Caco-2 (cell line): ENCODE measurements at regions not wholly inside any gene's neighbourhood (a gene's known extent, or its start where the extent isn't known, plus 50 kb on each side); places are given as distances from the start of the nearest gene placed in this dataset.

Experiments used
- BruUV-seq: library from RNA; stranded (reverse); fragments of 400-500 nt; replicated peaks from 2 replicates; lab custom pipeline; 2021; lab: Mats Ljungman, UMichigan
- CTCF ChIA-PET: fragments of 300-600 bp; sonication (Branson Sonifier 250); formaldehyde crosslinking; loops from one replicate; lab custom pipeline; 2022; ENCODE audit warnings: antibody characterized with exemption; lab: Charles Lee
- POLR2A ChIA-PET: fragments of 300-600 bp; sonication (Branson Sonifier 250); formaldehyde crosslinking; loops from one replicate; lab custom pipeline; 2022; ENCODE audit warnings: antibody characterized with exemption; lab: Charles Lee
- DNase-seq, 2 experiments: peaks; one replicate each; pipeline versions ENCODE4 v3.0.0 to v3.0.0-alpha.2; 2020 to 2022
- H3K27me3 ChIP-seq: replicated peaks from 2 replicates; pipeline ENCODE4 v1.6.0; 2011; ENCODE audit warnings: low read length; ENCODE audit not compliant: control insufficient read depth, insufficient read depth
- H3K36me3 ChIP-seq: 2 replicates; pipeline ENCODE4 v1.5.1; 2011; ENCODE audit warnings: low read length; ENCODE audit not compliant: control insufficient read depth, insufficient read depth
- H3K4me1 ChIP-seq: fragments of 250-450 bp; sonication (Bioruptor Pico); 2 replicates; pipeline ENCODE4 v1.5.1; 2020; ENCODE audit warnings: mild to moderate bottlenecking
- H3K4me3 ChIP-seq: 2 replicates; pipeline ENCODE4 v1.5.1; 2011; ENCODE audit warnings: low read depth, mild to moderate bottlenecking, control low read depth, low read length
- H3K9me3 ChIP-seq: fragments of 250-450 bp; sonication (Bioruptor Pico); 2 replicates; pipeline ENCODE4 v1.5.1; 2020; ENCODE audit warnings: mild to moderate bottlenecking, moderate library complexity
- H3K27ac Mint-ChIP-seq: one replicate; pipeline ENCODE4 v1.8.0; 2022; ENCODE audit warnings: mixed read lengths; ENCODE audit not compliant: unreplicated experiment
- H3K27me3 Mint-ChIP-seq: one replicate; pipeline ENCODE4 v1.8.0; 2022; ENCODE audit warnings: mixed read lengths; ENCODE audit not compliant: insufficient read depth, unreplicated experiment
- H3K36me3 Mint-ChIP-seq: one replicate; pipeline ENCODE4 v1.8.0; 2022; ENCODE audit warnings: mild to moderate bottlenecking, mixed read lengths; ENCODE audit not compliant: insufficient read depth, unreplicated experiment
- H3K4me1 Mint-ChIP-seq: one replicate; pipeline ENCODE4 v1.8.0; 2022; ENCODE audit warnings: low read depth, mixed read lengths; ENCODE audit not compliant: unreplicated experiment
- H3K4me3 Mint-ChIP-seq: one replicate; pipeline ENCODE4 v1.8.0; 2022; ENCODE audit warnings: mild to moderate bottlenecking, moderate library complexity, mixed read lengths; ENCODE audit not compliant: unreplicated experiment
- H3K9me3 Mint-ChIP-seq: one replicate; pipeline ENCODE4 v1.8.0; 2022; ENCODE audit warnings: mixed read lengths; ENCODE audit not compliant: unreplicated experiment
- intact Hi-C: fragments of 100-400 bp; cut with micrococcal nuclease; formaldehyde crosslinking; loops from one replicate; pipeline ENCODE4 v1.10.0; 2022; ENCODE audit not compliant: unreplicated experiment
- TF ChIP-seq, protein P1 (sequence below), 2 experiments: fragments of 200-600 bp in 1 of 2; IDR thresholded peaks; 1 replicate in 1 of 2; 2 replicates in 1 of 2; pipeline versions ENCODE4 v1.5.1 to v1.8.0; 2011 to 2022; ENCODE audit warnings: antibody characterized with exemption in 1 of 2, control low read depth in 1 of 2, inconsistent platforms in 1 of 2, low read depth in 1 of 2, low read length in 1 of 2, mild to moderate bottlenecking in 1 of 2, moderate library complexity in 1 of 2; ENCODE audit not compliant: insufficient read depth in 1 of 2, severe bottlenecking in 1 of 2, unreplicated experiment in 1 of 2

DNA sequence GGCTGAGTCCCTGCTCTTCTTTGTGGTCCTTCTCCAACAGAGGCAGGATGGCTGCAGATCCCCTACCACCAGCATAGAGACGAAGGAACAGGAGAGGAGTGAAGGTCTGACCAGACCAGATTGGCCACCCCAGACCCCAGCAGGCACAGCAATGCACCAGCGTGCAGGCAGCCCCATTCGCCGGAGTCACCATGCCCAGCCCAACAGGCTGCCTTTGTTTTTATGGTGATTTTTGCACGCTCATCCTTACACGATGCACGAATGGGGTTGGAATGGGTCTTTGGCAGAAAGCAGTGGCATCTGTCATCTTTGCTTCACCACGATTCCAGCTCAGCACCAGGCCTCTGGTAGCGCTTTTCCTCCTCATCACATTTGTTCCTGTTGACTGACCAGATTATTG, 427.6 kb downstream of the INHBA start:
- H3K27ac Mint-ChIP-seq = no peak overlapping the region
- H3K36me3 ChIP-seq = no peaks in the 10 kb centered on the region
- H3K36me3 Mint-ChIP-seq = no peaks in the 10 kb centered on the region
- H3K27me3 ChIP-seq = no peaks in the 10 kb centered on the region
- no peak overlapping the region for H3K4me3 Mint-ChIP-seq
- H3K4me1 ChIP-seq = no peaks in the 10 kb centered on the region
- CTCF ChIA-PET = no interaction called here
- TF ChIP-seq, protein P1, sequence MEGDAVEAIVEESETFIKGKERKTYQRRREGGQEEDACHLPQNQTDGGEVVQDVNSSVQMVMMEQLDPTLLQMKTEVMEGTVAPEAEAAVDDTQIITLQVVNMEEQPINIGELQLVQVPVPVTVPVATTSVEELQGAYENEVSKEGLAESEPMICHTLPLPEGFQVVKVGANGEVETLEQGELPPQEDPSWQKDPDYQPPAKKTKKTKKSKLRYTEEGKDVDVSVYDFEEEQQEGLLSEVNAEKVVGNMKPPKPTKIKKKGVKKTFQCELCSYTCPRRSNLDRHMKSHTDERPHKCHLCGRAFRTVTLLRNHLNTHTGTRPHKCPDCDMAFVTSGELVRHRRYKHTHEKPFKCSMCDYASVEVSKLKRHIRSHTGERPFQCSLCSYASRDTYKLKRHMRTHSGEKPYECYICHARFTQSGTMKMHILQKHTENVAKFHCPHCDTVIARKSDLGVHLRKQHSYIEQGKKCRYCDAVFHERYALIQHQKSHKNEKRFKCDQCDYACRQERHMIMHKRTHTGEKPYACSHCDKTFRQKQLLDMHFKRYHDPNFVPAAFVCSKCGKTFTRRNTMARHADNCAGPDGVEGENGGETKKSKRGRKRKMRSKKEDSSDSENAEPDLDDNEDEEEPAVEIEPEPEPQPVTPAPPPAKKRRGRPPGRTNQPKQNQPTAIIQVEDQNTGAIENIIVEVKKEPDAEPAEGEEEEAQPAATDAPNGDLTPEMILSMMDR (IDR thresholded peaks at IDR 0.05; ENCODE audit: insufficient read depth in 1 of 2, low read depth in 1 of 2, low read length in 1 of 2, severe bottlenecking in 1 of 2, unreplicated experiment in 1 of 2) = no peak
- H3K27me3 Mint-ChIP-seq = no peaks in the 10 kb centered on the region
- intact Hi-C loops = no loop called here
- POLR2A ChIA-PET = no interaction called here
- H3K4me1 Mint-ChIP-seq = no peaks in the 10 kb centered on the region
- no TSS peak for BruUV-seq
- no peaks in the 10 kb centered on the region for H3K9me3 ChIP-seq
- no peak overlapping the region for H3K4me3 ChIP-seq
- DNase-seq = no peak
- peaks cover 14% of the 10 kb centered on the region for H3K9me3 Mint-ChIP-seq

DNA sequence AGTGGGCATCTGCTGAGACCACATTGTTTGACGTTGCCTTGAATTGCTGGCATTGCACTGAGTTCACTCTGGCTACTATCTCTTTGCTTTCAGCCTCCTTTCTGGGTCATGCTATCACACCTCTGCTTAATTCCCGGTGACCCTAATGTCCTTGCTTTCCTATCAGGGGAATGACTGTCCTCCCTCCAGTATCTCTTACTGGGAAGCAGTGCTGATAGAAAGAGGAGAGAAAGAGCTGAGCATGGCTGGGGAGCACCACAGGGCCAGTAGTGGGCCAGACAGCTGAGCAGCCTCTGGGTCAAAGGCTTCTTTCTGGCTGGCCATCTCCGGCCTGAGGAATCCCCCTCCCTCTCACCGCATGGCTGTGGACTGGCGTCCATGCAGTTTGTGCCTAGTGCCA, 428.7 kb downstream of the INHBA start:
- POLR2A ChIA-PET = no interaction called here

DNA sequence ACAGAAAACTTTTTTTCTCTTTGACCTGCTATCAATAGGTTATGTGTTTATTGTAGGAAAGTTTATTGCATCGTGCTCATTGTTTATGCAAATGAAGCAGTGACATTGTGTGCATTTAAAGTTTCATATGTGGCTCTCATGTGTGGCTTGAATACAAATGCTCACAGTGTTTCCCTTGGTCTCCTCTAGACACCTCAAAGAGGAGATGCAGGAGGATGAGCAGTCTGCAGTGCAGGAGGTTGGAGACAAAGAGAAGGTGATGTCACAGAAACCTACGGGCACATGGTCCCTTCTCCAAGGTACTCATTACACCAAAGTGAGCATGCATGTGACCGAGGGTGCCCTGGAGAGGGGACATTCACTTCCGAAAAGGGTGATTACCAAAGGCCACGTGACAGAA, 430.2 kb downstream of the INHBA start:
- no peak overlapping the region for H3K27ac Mint-ChIP-seq
- peaks cover 14% of the 10 kb centered on the region for H3K9me3 Mint-ChIP-seq
- H3K9me3 ChIP-seq = 0 out of 2 replicates have a peak, but pooled peaks cover 2% of the 10 kb centered on the region
- intact Hi-C loops = no loop called here
- CTCF ChIA-PET = no interaction called here
- BruUV-seq = no TSS peak
- H3K27me3 ChIP-seq = no peaks in the 10 kb centered on the region
- POLR2A ChIA-PET = no interaction called here
- no peaks in the 10 kb centered on the region for H3K4me1 Mint-ChIP-seq
- H3K36me3 ChIP-seq = no peaks in the 10 kb centered on the region
- H3K27me3 Mint-ChIP-seq = no peaks in the 10 kb centered on the region
- TF ChIP-seq, protein P1 (IDR thresholded peaks at IDR 0.05; ENCODE audit: insufficient read depth in 1 of 2, low read depth in 1 of 2, low read length in 1 of 2, severe bottlenecking in 1 of 2, unreplicated experiment in 1 of 2) = no peak
- H3K36me3 Mint-ChIP-seq = no peaks in the 10 kb centered on the region
- H3K4me3 Mint-ChIP-seq = no peak overlapping the region
- 0 out of 2 replicates have a peak, but pooled peaks cover 4% of the 10 kb centered on the region for H3K4me1 ChIP-seq
- no peak for DNase-seq
- no peak overlapping the region for H3K4me3 ChIP-seq

More for the DNA sequence above, 428.7 kb downstream of the INHBA start:
- no TSS peak for BruUV-seq
- Mint-ChIP-seq H3K4me3 (no peak overlapping the region), H3K27me3 (no peaks in the 10 kb centered on the region), H3K36me3 (no peaks in the 10 kb centered on the region), H3K4me1 (no peaks in the 10 kb centered on the region), H3K27ac (no peak overlapping the region), H3K9me3 (peaks cover 14% of the 10 kb centered on the region)
- Histone ChIP-seq H3K4me1 (0 out of 2 replicates have a peak, but pooled peaks cover 2% of the 10 kb centered on the region), H3K4me3 (no peak overlapping the region), H3K27me3 (no peaks in the 10 kb centered on the region), H3K9me3 (0 out of 2 replicates have a peak, but pooled peaks cover under 1% of the 10 kb centered on the region), H3K36me3 (no peaks in the 10 kb centered on the region)
- CTCF ChIA-PET = no interaction called here
- DNase-seq = no peak
- intact Hi-C loops = no loop called here
- TF ChIP-seq, protein P1 (IDR thresholded peaks at IDR 0.05; ENCODE audit: insufficient read depth in 1 of 2, low read depth in 1 of 2, low read length in 1 of 2, severe bottlenecking in 1 of 2, unreplicated experiment in 1 of 2) = no peak
